HG03558 (cell line): ENCODE measurements at regions not wholly inside any gene's neighbourhood (a gene's known extent, or its start where the extent isn't known, plus 50 kb on each side); places are given as distances from the start of the nearest gene placed in this dataset.

ENCODE experiments used
- ATAC-seq: cut with Tn5 transposase; IDR thresholded peaks from one replicate; pipeline ENCODE4 v1.9.1; 2021; ENCODE audit warnings: moderate number of reproducible peaks; ENCODE audit not compliant: unreplicated experiment; ENCODE audit errors: extremely low read depth

GRCh38 chr10:90621577-90621976, 236.3 kb downstream of the HTR7 start:
- no peak for ATAC-seq

- ATAC-seq, result no peak
Observed at GRCh38 chr10:90635111-90635765, 222.6 kb downstream of the HTR7 start.

GRCh38 chr10:90640756-90641155, 217.1 kb downstream of the HTR7 start:
- no peak for ATAC-seq

- no peak for ATAC-seq
Observed at GRCh38 chr10:90641731-90642130, 216.1 kb downstream of the HTR7 start.

- ATAC-seq, result no peak
Observed at GRCh38 chr10:90642136-90642535, 215.7 kb downstream of the HTR7 start.

GRCh38 chr10:90642650-90643049, 215.2 kb downstream of the HTR7 start:
- ATAC-seq, result no peak

- ATAC-seq, result no peak
Observed at GRCh38 chr10:90644165-90644564, 213.7 kb downstream of the HTR7 start.

- no peak for ATAC-seq
Observed at GRCh38 chr10:90650858-90651257, 207.0 kb downstream of the HTR7 start.

GRCh38 chr10:90652519-90652918, 205.3 kb downstream of the HTR7 start:
- no peak for ATAC-seq

- no peak for ATAC-seq
Observed at GRCh38 chr10:90658791-90659190, 199.0 kb downstream of the HTR7 start.

GRCh38 chr10:90665905-90666662, 191.8 kb downstream of the HTR7 start:
- no peak for ATAC-seq

- ATAC-seq, result no peak
Observed at GRCh38 chr10:90674461-90674860, 183.4 kb downstream of the HTR7 start.

GRCh38 chr10:90674928-90675327, 182.9 kb downstream of the HTR7 start:
- ATAC-seq, result no peak

- no peak for ATAC-seq
Observed at GRCh38 chr10:90675621-90676020, 182.2 kb downstream of the HTR7 start.
